GM21717 (cell line): ENCODE measurements at regions not wholly inside any gene's neighbourhood (a gene's known extent, or its start where the extent isn't known, plus 50 kb on each side); places are given as distances from the start of the nearest gene placed in this dataset.
A peak's percentile ranks its signal among the peaks of the same experiment; 100 is the strongest.

Experiments
- ATAC-seq: cut with Tn5 transposase; IDR thresholded peaks from one replicate; pipeline ENCODE4 v1.9.1; 2021; ENCODE audit warnings: mild to moderate bottlenecking, moderate library complexity; ENCODE audit not compliant: unreplicated experiment

- ATAC-seq: no peak
Observed at GRCh38 chr13:81539643-81540150, 1198.8 kb upstream of the SPRY2 start.

- no peak for ATAC-seq
Observed at GRCh38 chr13:81498969-81499368, 1158.0 kb upstream of the SPRY2 start.

- peak; percentile 88 for ATAC-seq
Observed at GRCh38 chr13:81493144-81493543, 1152.2 kb upstream of the SPRY2 start.

DNA sequence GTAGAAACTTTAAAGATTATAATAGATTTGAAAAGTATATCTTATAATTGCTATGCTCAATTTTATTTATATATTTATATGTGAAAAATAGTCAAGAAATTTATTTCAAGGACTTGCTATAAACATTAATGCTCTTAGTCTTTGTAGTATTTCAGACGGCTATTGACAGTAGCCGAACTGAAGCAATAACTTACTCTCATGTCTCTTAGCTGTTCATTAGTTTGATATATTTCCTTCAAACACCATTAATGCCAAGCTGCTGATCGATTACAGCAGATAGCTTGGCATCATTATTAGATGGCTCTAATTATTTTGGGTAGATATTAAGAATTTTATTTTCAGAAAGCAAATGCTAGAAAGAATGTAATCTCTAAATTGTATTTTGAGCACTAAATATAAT, 1151.5 kb upstream of the SPRY2 start:
- ATAC-seq: no peak

DNA sequence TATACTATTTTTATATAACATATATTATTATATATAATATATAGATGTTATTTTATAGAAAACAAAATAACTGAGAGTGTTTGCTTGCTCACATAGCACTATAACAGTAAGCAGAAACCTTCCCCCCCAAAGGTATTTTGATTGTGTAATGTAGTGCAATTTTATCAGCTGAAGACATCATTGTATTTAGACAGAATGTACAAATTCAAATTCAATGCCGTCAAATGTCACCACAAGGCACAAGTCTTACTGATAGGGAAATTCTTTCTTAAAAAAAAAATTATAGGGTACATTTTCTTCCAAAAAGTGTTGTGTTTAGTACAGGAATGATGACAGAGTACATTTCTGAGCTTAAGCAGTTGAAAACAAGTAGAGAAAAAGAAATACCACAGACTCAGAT, 1147.1 kb upstream of the SPRY2 start:
- ATAC-seq: no peak

DNA sequence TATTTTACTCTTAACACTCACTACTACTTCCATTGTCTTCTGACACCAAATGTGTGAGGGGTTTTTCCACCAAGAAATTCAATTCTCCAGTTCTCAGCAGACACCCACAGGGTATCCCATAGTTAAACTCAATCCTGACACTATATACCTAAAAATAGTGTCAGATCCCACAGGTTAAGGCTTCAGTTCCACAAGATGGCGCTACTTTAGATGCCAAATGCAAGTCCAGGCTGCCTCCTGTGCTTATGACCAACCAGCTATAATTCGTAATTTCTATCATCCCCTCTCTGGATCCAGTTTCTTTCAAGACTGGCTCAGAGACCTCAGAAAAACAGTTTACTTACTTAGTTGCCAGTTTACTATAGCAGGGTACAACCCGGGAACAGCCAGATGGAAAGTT, 1146.2 kb upstream of the SPRY2 start:
- ATAC-seq: no peak

GRCh38 chr13:81480634-81481033, 1139.7 kb upstream of the SPRY2 start:
- ATAC-seq: no peak

DNA sequence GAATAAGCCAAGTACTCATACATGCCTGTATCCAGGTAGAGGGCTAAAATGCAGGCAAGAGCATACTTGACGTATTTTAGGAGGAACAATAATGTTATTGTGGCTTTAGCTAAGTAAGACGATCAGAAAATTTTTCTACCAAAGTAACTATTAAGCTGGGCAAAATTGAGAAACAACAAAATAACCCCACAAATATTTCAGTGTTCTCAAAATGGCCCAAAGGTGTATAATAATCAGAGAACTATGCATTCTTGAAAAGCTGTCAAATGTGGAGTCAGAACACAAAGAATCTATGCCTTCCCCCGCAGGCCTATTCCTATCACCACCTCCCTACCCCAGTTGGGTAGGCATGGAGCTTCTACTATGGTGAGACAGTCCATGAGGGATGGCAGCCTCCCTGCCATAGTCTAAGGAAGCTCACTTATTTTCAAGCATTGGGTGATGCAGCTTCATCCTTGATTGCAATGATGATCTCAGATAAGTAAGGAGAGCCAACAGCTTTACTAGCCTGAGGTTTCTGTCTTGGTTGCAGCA, 1132.5 kb upstream of the SPRY2 start:
- ATAC-seq: no peak

GRCh38 chr13:81458170-81458569, 1117.2 kb upstream of the SPRY2 start:
- ATAC-seq: no peak

- no peak for ATAC-seq
Observed at GRCh38 chr13:81446441-81446840, 1105.5 kb upstream of the SPRY2 start.

DNA sequence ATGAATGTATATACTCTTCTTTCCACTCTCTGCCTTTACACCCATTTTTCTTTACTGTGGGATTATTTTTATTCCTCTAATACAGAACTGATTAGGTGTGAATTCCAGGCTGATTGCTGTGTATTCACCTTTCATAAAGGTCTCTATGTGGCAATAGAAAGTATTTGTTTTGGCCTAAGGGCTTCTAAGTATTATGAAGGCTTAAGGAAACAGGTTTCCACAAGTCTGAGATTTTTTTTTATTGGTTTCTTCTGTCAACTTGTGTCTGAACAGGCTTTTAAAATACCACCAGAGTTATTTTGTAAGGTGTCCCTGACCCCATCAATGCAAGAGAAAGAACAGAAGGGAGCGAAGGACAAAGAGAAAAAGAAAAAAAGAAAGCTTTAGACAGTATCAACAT, 1102.0 kb upstream of the SPRY2 start:
- no peak for ATAC-seq

DNA sequence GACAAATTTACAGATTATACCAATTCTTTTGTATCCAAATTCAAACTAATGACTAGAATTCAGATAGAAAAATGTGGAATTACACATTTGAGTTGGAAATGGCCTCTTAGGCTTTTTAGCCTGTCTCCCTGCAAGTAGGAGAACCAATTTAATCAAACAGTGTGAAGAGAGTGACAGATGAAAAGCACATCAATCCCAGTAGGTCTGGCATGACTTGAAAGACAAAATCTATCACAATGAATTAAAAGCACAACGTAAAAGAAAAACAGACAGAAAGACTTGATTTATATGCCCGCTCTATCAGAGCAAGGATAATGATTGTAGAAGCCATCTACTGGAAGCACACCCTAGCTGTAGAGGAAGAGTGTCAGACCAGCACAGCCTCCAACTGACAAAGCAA, 1084.4 kb upstream of the SPRY2 start:
- no peak for ATAC-seq

GRCh38 chr13:81409284-81409683, 1068.4 kb upstream of the SPRY2 start:
- ATAC-seq: no peak

- no peak for ATAC-seq
Observed at GRCh38 chr13:81408647-81409046, 1067.7 kb upstream of the SPRY2 start.

DNA sequence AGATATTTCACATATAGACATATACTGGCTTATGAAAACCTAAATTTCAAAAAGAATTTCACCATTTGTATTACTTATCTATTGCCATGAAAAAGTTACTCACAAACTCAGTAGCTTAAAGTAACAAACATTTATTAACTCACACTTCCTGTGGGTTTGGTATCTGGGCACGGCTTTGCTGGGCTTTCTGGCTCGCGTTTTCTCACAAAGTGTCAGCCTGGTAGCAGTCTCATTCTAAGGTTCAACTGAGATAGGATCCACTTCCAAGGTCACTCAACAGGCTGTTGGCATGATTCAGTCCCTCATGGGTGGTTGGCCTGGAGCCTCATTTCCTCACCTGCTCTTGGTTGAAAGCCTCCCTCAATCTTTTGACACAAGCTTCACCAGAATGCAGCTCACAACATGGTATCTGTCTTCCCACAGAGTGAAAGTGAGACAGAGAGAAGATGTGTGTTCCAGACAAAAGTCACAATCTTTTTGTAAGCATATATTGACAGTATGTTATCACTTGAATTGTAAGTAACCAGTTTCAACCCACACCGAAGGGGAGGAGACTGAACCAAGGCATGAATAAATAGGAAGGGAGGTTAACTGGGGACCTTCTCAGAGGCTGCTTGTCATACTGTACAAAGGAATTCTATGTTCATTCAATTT, 1065.8 kb upstream of the SPRY2 start:
- ATAC-seq: peak; percentile 72

DNA sequence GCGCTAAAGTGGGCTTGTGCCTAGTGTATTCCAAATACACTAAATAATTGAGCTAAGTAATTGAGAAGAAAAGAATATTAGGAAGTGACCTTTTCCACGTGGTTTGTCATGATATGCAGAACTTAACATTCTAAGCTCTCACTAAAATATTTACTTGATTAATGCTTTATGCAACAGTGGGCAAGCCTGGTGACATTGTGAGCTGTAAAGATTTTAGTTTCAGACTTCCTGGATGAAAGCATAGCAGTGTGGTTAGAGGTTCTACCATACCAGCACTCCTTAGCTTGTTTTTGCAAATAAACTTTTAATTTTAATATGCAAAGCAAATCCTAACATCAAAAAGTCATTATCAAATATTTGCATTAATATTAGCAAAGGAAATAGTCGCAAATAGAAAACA, 1065.1 kb upstream of the SPRY2 start:
- ATAC-seq: no peak

DNA sequence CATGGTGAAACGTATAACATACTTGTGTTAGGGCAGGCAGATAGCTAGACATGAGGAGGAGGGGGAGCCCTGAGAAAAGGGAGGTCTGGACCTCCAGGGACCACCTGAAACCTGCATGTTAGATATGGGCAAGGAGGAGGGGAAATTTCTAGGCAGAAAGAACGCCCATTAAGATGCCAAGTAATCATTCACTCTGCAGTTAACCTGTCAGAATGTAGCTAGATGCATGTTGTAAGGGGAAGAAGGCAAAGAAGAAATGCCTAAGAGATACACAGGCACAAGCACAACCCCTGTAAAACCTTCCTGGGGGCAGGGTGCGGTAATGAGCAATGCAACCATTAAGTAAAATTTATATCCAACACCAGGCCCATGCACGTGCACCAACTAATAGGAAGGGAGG, 1055.3 kb upstream of the SPRY2 start:
- ATAC-seq: no peak

GRCh38 chr13:81395368-81395767, 1054.4 kb upstream of the SPRY2 start:
- peak; percentile 66 for ATAC-seq

- ATAC-seq: no peak
Observed at GRCh38 chr13:81394640-81395039, 1053.7 kb upstream of the SPRY2 start.

DNA sequence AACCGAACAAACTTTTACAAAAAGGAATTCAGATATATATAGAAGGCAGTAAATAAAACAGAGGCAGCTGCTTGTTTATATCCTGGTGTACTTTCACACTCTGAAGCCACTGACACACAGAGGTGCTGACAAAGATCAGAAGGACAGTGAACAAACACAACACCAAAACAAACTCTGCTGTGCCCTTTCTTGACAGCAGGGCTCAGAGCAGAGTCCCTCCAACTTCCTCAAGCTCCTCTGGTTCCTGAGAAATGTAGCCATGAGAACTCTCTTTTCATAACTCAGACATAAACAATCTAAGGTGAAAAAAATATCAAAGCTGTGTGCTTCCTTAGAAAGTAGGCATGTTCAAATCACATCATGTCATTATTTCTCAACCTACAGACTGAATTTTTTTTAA, 1052.8 kb upstream of the SPRY2 start:
- ATAC-seq: no peak

GRCh38 chr13:81393110-81393509, 1052.2 kb upstream of the SPRY2 start:
- no peak for ATAC-seq

DNA sequence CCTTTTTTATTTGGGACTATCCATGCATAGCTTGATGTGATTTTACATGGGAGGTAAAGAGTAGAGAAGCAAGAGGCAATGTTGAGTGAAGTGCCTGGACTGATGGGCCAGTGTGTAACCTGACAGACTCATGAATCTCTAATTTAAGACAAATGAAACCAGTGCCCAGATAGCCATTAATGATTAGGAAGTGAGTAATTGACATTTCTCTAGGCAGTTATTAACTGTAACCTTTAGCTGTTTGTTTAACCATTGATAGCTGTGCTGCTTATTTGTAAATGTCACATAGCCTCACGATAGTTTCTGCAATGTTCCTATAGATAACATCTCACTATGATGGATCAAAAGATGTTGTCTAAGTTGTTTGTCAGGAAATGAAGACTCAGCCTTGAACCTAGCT, 1047.5 kb upstream of the SPRY2 start:
- no peak for ATAC-seq

GRCh38 chr13:81383444-81383843, 1042.5 kb upstream of the SPRY2 start:
- no peak for ATAC-seq
